ENCODE measurements at regions not wholly inside any gene's neighbourhood (a gene's known extent, or its start where the extent isn't known, plus 50 kb on each side); places are given as distances from the start of the nearest gene placed in this dataset.

DNA sequence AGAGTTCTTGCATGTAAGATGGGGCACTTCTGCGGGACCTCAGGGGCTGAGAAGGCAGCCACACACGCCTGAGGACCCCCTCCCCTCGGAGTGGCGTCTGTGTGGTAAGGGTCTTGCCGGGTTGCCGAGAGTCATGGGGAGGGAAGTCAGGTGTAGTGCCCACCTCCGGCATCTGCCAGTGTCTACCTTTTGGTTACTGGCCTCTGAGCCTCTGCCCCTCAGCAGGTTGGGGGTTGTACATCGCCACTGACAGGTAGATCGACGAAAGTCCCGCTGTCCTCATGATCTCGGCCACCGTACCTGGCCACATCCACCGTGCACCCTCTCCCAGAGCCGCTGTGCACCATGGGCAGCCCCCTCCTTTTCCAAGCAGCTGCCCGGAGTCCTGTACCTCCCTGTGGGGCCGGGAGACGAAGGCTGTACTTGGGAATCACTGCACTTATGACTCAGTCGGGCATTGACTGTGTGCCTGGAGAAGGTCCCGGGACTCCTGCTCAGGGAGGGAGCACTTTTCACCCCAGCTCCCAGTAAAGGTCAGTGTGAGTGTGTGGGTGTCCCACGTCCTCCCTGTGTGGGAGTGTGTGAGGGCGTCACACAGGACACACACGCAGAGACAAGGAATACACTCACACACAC is 332.4 kb upstream of the MYT1L start:
- TF ChIP-seq, protein P1, sequence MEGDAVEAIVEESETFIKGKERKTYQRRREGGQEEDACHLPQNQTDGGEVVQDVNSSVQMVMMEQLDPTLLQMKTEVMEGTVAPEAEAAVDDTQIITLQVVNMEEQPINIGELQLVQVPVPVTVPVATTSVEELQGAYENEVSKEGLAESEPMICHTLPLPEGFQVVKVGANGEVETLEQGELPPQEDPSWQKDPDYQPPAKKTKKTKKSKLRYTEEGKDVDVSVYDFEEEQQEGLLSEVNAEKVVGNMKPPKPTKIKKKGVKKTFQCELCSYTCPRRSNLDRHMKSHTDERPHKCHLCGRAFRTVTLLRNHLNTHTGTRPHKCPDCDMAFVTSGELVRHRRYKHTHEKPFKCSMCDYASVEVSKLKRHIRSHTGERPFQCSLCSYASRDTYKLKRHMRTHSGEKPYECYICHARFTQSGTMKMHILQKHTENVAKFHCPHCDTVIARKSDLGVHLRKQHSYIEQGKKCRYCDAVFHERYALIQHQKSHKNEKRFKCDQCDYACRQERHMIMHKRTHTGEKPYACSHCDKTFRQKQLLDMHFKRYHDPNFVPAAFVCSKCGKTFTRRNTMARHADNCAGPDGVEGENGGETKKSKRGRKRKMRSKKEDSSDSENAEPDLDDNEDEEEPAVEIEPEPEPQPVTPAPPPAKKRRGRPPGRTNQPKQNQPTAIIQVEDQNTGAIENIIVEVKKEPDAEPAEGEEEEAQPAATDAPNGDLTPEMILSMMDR (IDR thresholded peaks at IDR 0.05) = no peak
- no peak for TF ChIP-seq EZH2 (IDR thresholded peaks at IDR 0.05; ENCODE audit: borderline replicate concordance, insufficient read depth, low read depth, low read length, poor library complexity, severe bottlenecking)
